GM12891 (cell line): ENCODE measurements at regions not wholly inside any gene's neighbourhood (a gene's known extent, or its start where the extent isn't known, plus 50 kb on each side); places are given as distances from the start of the nearest gene placed in this dataset.

Experiments used
- POLR2A ChIP-seq: IDR thresholded peaks from 2 replicates; pipeline ENCODE4 v1.6.1; 2011; ENCODE audit warnings: low read depth, low read length, control low read depth
- POLR2AphosphoS5 ChIP-seq: IDR thresholded peaks from 2 replicates; pipeline ENCODE4 v1.6.1; 2011; ENCODE audit warnings: low read depth, low read length, control low read depth
- TAF1 ChIP-seq: IDR thresholded peaks from 2 replicates; pipeline ENCODE4 v1.6.1; 2011; ENCODE audit warnings: low read depth, low read length, control low read depth

DNA sequence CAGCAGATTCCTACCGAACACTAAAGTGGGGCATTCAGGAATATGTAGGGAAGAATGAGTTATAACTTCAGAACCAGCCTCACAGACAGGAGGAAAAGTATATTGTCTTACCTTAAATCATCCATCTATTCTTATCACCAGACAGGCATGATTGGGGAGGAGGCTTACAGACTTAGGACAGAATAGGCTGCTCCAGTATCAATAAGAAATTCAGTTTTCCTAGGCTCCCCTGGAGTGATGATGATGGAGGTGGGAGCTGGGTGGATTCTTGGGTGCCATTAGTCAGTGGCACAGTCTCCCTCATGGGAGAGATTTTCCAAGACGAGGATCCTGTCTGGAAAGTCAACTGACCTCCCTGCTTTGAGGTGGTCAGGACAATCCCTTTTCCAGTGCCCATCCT lies 225.0 kb downstream of the AASDHPPT start:
- TF ChIP-seq POLR2A (no peak), TAF1 (no peak), POLR2AphosphoS5 (no peak)
